ENCODE measurements at regions not wholly inside any gene's neighbourhood (a gene's known extent, or its start where the extent isn't known, plus 50 kb on each side); places are given as distances from the start of the nearest gene placed in this dataset.

DNA sequence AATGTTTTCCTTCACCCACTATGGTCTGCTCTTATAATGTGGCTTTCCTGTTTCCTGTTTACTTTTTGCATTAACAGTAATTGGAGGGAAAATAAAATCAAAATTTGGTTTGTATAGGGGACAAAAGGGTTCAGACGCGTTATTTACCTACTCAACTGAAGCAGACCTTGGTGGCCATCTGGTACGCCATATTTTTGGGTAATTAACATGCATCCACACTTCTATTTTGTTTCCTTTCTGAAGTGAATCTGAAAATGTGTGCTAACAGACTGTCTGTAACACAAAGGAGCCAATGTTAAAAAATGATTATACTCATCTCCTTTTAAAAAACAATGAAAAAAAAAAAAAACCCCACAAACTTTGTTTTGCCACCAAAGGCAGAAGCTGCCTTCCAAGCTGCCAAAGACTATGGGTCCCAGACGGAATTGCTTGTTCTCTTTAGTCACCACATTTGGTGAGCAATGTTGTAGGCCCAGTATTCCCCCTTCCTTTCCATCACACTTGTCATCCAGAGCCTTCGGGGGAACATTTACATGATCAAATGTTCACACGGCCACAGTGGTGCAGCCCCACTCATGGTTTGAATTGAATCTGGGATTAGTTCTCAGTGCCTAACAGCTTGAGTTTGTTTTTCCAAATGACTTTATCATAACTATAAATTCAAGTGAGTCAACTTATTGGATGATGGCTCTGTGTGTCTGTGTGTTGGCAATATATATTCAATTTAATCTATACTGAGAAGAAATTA is 323.7 kb upstream of the CD180 start:
- TF ChIP-seq, protein P1, sequence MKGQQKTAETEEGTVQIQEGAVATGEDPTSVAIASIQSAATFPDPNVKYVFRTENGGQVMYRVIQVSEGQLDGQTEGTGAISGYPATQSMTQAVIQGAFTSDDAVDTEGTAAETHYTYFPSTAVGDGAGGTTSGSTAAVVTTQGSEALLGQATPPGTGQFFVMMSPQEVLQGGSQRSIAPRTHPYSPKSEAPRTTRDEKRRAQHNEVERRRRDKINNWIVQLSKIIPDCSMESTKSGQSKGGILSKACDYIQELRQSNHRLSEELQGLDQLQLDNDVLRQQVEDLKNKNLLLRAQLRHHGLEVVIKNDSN (IDR thresholded peaks at IDR 0.05; ENCODE audit: borderline replicate concordance, low read depth), result no peak
- TF ChIP-seq SMC3 (IDR thresholded peaks at IDR 0.05; ENCODE audit: low read depth, low read length) (no peak), NFIC (IDR thresholded peaks at IDR 0.05; ENCODE audit: borderline replicate concordance) (no peak)
